Esophagus squamous epithelium (tissue), 4 donors: ENCODE measurements at regions not wholly inside any gene's neighbourhood (a gene's known extent, or its start where the extent isn't known, plus 50 kb on each side); places are given as distances from the start of the nearest gene placed in this dataset.

Experiments used
- POLR2A ChIP-seq, 4 donors: fragments of 450-650 bp; IDR thresholded peaks; one replicate each; pipeline ENCODE4 v1.6.1; 2017; ENCODE audit warnings: antibody characterized with exemption in 4 of 4, mild to moderate bottlenecking in 4 of 4, moderate library complexity in 3 of 4
- TF ChIP-seq, protein P1 (sequence below), 6 experiments: fragments of 450-650 bp in 4 of 6; fragments of 200-600 bp in 2 of 6; sonication (generic) in 2 of 6; IDR thresholded peaks; one replicate each; pipeline ENCODE4 v1.5.1; 2016 to 2019; ENCODE audit warnings: antibody characterized with exemption in 6 of 6, mild to moderate bottlenecking in 4 of 6, moderate library complexity in 4 of 6

DNA sequence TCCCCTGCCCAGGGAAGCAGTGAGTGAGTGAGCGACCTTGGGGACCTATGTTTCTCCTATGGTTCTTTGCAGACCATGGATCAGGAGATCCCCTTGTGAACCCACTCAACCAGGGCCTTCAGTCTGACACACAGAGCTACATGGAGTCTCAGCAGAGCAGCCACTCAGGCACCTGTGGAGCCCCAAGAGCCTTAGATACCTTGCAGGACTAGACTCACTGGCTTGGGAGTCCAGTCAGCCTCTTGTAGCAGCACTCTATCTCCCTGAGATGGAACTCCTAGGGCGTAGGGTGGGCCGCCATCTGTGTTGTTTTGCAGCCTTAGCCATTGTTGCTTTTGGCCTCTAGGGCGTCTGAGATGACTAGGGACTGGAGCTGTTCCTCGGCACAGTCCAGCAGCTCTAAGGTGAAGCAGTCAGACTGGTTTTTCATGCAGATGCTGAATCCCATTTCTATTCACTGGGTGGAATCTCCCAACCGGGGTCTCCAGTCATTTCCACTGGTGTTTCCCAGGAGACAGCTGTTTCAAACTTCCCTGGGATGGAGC is 284.6 kb upstream of the RPS23 start:
- TF ChIP-seq, protein P1, sequence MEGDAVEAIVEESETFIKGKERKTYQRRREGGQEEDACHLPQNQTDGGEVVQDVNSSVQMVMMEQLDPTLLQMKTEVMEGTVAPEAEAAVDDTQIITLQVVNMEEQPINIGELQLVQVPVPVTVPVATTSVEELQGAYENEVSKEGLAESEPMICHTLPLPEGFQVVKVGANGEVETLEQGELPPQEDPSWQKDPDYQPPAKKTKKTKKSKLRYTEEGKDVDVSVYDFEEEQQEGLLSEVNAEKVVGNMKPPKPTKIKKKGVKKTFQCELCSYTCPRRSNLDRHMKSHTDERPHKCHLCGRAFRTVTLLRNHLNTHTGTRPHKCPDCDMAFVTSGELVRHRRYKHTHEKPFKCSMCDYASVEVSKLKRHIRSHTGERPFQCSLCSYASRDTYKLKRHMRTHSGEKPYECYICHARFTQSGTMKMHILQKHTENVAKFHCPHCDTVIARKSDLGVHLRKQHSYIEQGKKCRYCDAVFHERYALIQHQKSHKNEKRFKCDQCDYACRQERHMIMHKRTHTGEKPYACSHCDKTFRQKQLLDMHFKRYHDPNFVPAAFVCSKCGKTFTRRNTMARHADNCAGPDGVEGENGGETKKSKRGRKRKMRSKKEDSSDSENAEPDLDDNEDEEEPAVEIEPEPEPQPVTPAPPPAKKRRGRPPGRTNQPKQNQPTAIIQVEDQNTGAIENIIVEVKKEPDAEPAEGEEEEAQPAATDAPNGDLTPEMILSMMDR (IDR thresholded peaks at IDR 0.05) = no peak
- TF ChIP-seq POLR2A (IDR thresholded peaks at IDR 0.05) = no peak
